Fibroblast of the aortic adventitia (primary cell): ENCODE measurements at regions not wholly inside any gene's neighbourhood (a gene's known extent, or its start where the extent isn't known, plus 50 kb on each side); places are given as distances from the start of the nearest gene placed in this dataset.
"Not testable (repeated sequence)": the region's sequence is repeated elsewhere in the genome, so short reads cannot be mapped to it uniquely, and the experiment has no call there.

Experiments
- DNase-seq: peaks from one replicate; pipeline ENCODE4 v3.0.0-alpha.2; 2010; ENCODE audit warnings: low read depth
- H3K4me3 ChIP-seq: 2 replicates; pipeline ENCODE4 v1.5.1; 2011; ENCODE audit warnings: low read depth, mild to moderate bottlenecking, control low read depth, low read length, moderate library complexity
- CTCF ChIP-seq: IDR thresholded peaks from 2 replicates; pipeline ENCODE4 v1.5.1; 2011; ENCODE audit warnings: mild to moderate bottlenecking, low read length, control low read depth, inconsistent platforms; ENCODE audit not compliant: insufficient read depth

- DNase-seq: no peak
- no peak for TF ChIP-seq CTCF
- no peak overlapping the region for H3K4me3 ChIP-seq
Observed at GRCh38 chr4:60663769-60664168, 536.4 kb upstream of the ADGRL3 start.

GRCh38 chr4:60682901-60683300 is 517.2 kb upstream of the ADGRL3 start:
- no peak overlapping the region for H3K4me3 ChIP-seq
- DNase-seq: peak; percentile 55
- TF ChIP-seq CTCF: no peak

- peak overlapping the region; percentile 28 for H3K4me3 ChIP-seq
- peak; percentile 71 for DNase-seq
- TF ChIP-seq CTCF: no peak
Observed at GRCh38 chr4:60683357-60683756, 516.8 kb upstream of the ADGRL3 start.

- DNase-seq: peak; percentile 92
- no peak for TF ChIP-seq CTCF
- H3K4me3 ChIP-seq: no peak overlapping the region
Observed at GRCh38 chr4:60683973-60684372, 516.2 kb upstream of the ADGRL3 start.

- DNase-seq, H3K4me3 ChIP-seq: not testable (repeated sequence)
Observed at GRCh38 chr4:60696062-60696461, 504.1 kb upstream of the ADGRL3 start.

- H3K4me3 ChIP-seq: no peak overlapping the region
- no peak for TF ChIP-seq CTCF
- DNase-seq: no peak
Observed at GRCh38 chr4:60709061-60709460, 491.1 kb upstream of the ADGRL3 start.

GRCh38 chr4:60718874-60719273 is 481.3 kb upstream of the ADGRL3 start:
- no peak for DNase-seq
- H3K4me3 ChIP-seq: no peak overlapping the region
- no peak for TF ChIP-seq CTCF
